Loucy (cell line): ENCODE measurements at regions not wholly inside any gene's neighbourhood (a gene's known extent, or its start where the extent isn't known, plus 50 kb on each side); places are given as distances from the start of the nearest gene placed in this dataset.

Source experiments
- H2AFZ ChIP-seq: fragments of 200-600 bp; sonication (generic); 2 replicates; pipeline ENCODE4 v1.6.0; 2016; ENCODE audit warnings: antibody characterized with exemption, mild to moderate bottlenecking, low read length, moderate library complexity
- H3F3A ChIP-seq: fragments of 200-600 bp; 2 replicates; pipeline ENCODE4 v1.6.0; 2016; ENCODE audit warnings: antibody characterized with exemption, low read depth, mild to moderate bottlenecking
- H3K27me3 ChIP-seq: fragments of 200-600 bp; sonication (generic); 2 replicates; pipeline ENCODE4 v1.6.1; 2014; ENCODE audit warnings: low read length, mild to moderate bottlenecking; ENCODE audit not compliant: insufficient read depth, poor library complexity, severe bottlenecking
- H3K36me3 ChIP-seq: fragments of 200-600 bp; sonication (generic); 2 replicates; pipeline ENCODE4 v1.6.1; 2016; ENCODE audit warnings: low read length; ENCODE audit not compliant: insufficient read depth
- H3K4me1 ChIP-seq: fragments of 200-600 bp; sonication (generic); 2 replicates; pipeline ENCODE4 v1.5.1; 2014; ENCODE audit warnings: low read length, mild to moderate bottlenecking; ENCODE audit not compliant: insufficient read depth, poor library complexity, severe bottlenecking
- H3K4me2 ChIP-seq: fragments of 200-600 bp; sonication (generic); 2 replicates; pipeline ENCODE4 v1.6.0; 2014; ENCODE audit warnings: antibody characterized with exemption, low read length, low read depth, mild to moderate bottlenecking; ENCODE audit not compliant: poor library complexity, severe bottlenecking
- H3K4me3 ChIP-seq: fragments of 200-600 bp; sonication (generic); 2 replicates; pipeline ENCODE4 v1.5.1; 2014; ENCODE audit warnings: low read length, mild to moderate bottlenecking, mixed read lengths; ENCODE audit not compliant: poor library complexity, severe bottlenecking
- H3K79me2 ChIP-seq: fragments of 200-600 bp; sonication (generic); 2 replicates; pipeline ENCODE4 v1.6.1; 2014; ENCODE audit warnings: low read length; ENCODE audit not compliant: insufficient read depth
- H3K9ac ChIP-seq: fragments of 200-600 bp; sonication (generic); 2 replicates; pipeline ENCODE4 v1.6.0; 2014; ENCODE audit warnings: mild to moderate bottlenecking, low read depth, low read length, moderate library complexity; ENCODE audit not compliant: poor library complexity, severe bottlenecking
- H3K9me2 ChIP-seq: fragments of 200-600 bp; sonication (generic); replicated peaks from 2 replicates; pipeline ENCODE4 v1.6.1; 2016; ENCODE audit warnings: low read depth, low read length, mixed read lengths
- H3K9me3 ChIP-seq: fragments of 200-600 bp; sonication (generic); 2 replicates; pipeline ENCODE4 v1.6.1; 2014; ENCODE audit warnings: mild to moderate bottlenecking, antibody characterized with exemption, low read length, low read depth; ENCODE audit not compliant: insufficient read depth
- H4K20me1 ChIP-seq: fragments of 200-600 bp; sonication (generic); 2 replicates; pipeline ENCODE4 v1.6.0; 2014; ENCODE audit warnings: antibody characterized with exemption, low read length, mild to moderate bottlenecking; ENCODE audit not compliant: insufficient read depth, poor library complexity, severe bottlenecking
- CTCF ChIP-seq: fragments of 200-600 bp; sonication (generic); conservative IDR thresholded peaks from 2 replicates; pipeline ENCODE4 v1.5.1; 2014; ENCODE audit warnings: mild to moderate bottlenecking, antibody characterized with exemption, low read length
- EZH2phosphoT487 ChIP-seq: fragments of 200-600 bp; IDR thresholded peaks from 2 replicates; pipeline ENCODE4 v1.6.1; 2018; ENCODE audit warnings: antibody characterized with exemption, mild to moderate bottlenecking, moderate library complexity, borderline replicate concordance

- H3K9me2 ChIP-seq, result no peaks in the 10 kb centered on the region
- H3F3A ChIP-seq, result no peaks in the 10 kb centered on the region
- no peaks in the 10 kb centered on the region for H3K4me1 ChIP-seq
- H3K36me3 ChIP-seq, result no peaks in the 10 kb centered on the region
- H3K4me3 ChIP-seq, result no peak overlapping the region
- no peak overlapping the region for H3K4me2 ChIP-seq
- H2AFZ ChIP-seq, result no peak overlapping the region
- TF ChIP-seq CTCF (peak; percentile 41), EZH2phosphoT487 (no peak)
- H3K27me3 ChIP-seq, result no peaks in the 10 kb centered on the region
- H4K20me1 ChIP-seq, result no peaks in the 10 kb centered on the region
- H3K79me2 ChIP-seq, result no peaks in the 10 kb centered on the region
- no peak overlapping the region for H3K9ac ChIP-seq
- no peaks in the 10 kb centered on the region for H3K9me3 ChIP-seq
Measured at GRCh38 chr3:193129607-193130006, 111.4 kb upstream of the PLAAT1 start.

GRCh38 chr3:193130576-193130975 lies 110.4 kb upstream of the PLAAT1 start:
- Histone ChIP-seq H3K27me3 (no peaks in the 10 kb centered on the region), H3K4me2 (no peak overlapping the region), H3K9me2 (no peaks in the 10 kb centered on the region), H2AFZ (no peak overlapping the region), H3K9me3 (no peaks in the 10 kb centered on the region), H3K4me1 (no peaks in the 10 kb centered on the region), H3K36me3 (no peaks in the 10 kb centered on the region), H3K4me3 (no peak overlapping the region), H3F3A (no peaks in the 10 kb centered on the region), H3K9ac (no peak overlapping the region), H3K79me2 (no peaks in the 10 kb centered on the region), H4K20me1 (no peaks in the 10 kb centered on the region)
- TF ChIP-seq EZH2phosphoT487 (no peak), CTCF (no peak)

- H2AFZ ChIP-seq, result no peak overlapping the region
- H3K9me3 ChIP-seq, result no peaks in the 10 kb centered on the region
- H3K36me3 ChIP-seq, result no peaks in the 10 kb centered on the region
- no peaks in the 10 kb centered on the region for H4K20me1 ChIP-seq
- no peaks in the 10 kb centered on the region for H3F3A ChIP-seq
- no peaks in the 10 kb centered on the region for H3K79me2 ChIP-seq
- H3K4me2 ChIP-seq, result peak overlapping the region; percentile 13
- no peak overlapping the region for H3K4me3 ChIP-seq
- no peaks in the 10 kb centered on the region for H3K9me2 ChIP-seq
- no peaks in the 10 kb centered on the region for H3K27me3 ChIP-seq
- no peak overlapping the region for H3K9ac ChIP-seq
- no peaks in the 10 kb centered on the region for H3K4me1 ChIP-seq
- no peak for TF ChIP-seq CTCF
- no peak for TF ChIP-seq EZH2phosphoT487
Measured at GRCh38 chr3:193132241-193132640, 108.8 kb upstream of the PLAAT1 start.
